GM12878 (cell line): ENCODE measurements at regions not wholly inside any gene's neighbourhood (a gene's known extent, or its start where the extent isn't known, plus 50 kb on each side); places are given as distances from the start of the nearest gene placed in this dataset.

ENCODE experiments used
- ATAC-seq: fragments of 200-7000 bp; cut with Tn5 transposase; 3 replicates; pipeline ENCODE4 v1.9.1; 2020; ENCODE audit warnings: mild to moderate bottlenecking, moderate library complexity
- BruUV-seq: library from RNA; stranded (reverse); fragments of 400-500 nt; replicated peaks from 2 replicates; lab custom pipeline; 2021; lab: Mats Ljungman, UMichigan
- CTCF ChIA-PET: fragments of 300-600 bp; sonication (Branson Sonifier 250); formaldehyde crosslinking; extraction: SDS; loops from one replicate; lab custom pipeline; 2021; ENCODE audit warnings: inconsistent platforms; lab: Yijun Ruan, JAX
- POLR2A ChIA-PET: fragments of 350-600 bp; formaldehyde crosslinking; extraction: SDS; loops from one replicate; lab custom pipeline; 2021; ENCODE audit warnings: inconsistent platforms; lab: Charles Lee
- RAD21 ChIA-PET: fragments of 300-600 bp; sonication (Branson Sonifier 250); formaldehyde crosslinking; loops from one replicate; lab custom pipeline; 2023; ENCODE audit warnings: antibody characterized with exemption; ENCODE audit not compliant: unreplicated experiment; lab: Charles Lee
- SMC1A ChIA-PET: fragments of 300-600 bp; sonication (Branson Sonifier 250); formaldehyde crosslinking; loops from one replicate; lab custom pipeline; 2023; ENCODE audit not compliant: unreplicated experiment, uncharacterized antibody; lab: Charles Lee
- DNase-seq: peaks from one replicate; pipeline ENCODE4 v3.0.0-alpha.2; 2011; ENCODE audit warnings: low read depth, low spot score
- FAIRE-seq: peaks from 3 replicates; lab custom pipeline; 2011; peaks lifted over from hg19 to GRCh38; lab: Jason Lieb, UNC
- H2AFZ ChIP-seq: 2 replicates; pipeline ENCODE4 v1.6.0; 2011; ENCODE audit warnings: low read depth, low read length, control low read depth; ENCODE audit not compliant: control insufficient read depth
- H3K27ac ChIP-seq: 2 replicates; pipeline ENCODE4 v1.5.1; 2011; ENCODE audit warnings: control low read depth; ENCODE audit not compliant: control insufficient read depth, insufficient read depth
- H3K27me3 ChIP-seq, 2 experiments: replicated peaks in 1 of 2; 2 replicates each; pipeline versions ENCODE4 v1.6.0 to v1.6.1; 2011; ENCODE audit warnings: low read length in 1 of 2; ENCODE audit not compliant: control insufficient read depth in 2 of 2, insufficient read depth in 2 of 2
- H3K36me3 ChIP-seq, 2 experiments: 2 replicates each; pipeline ENCODE4 v1.5.1; 2011; ENCODE audit warnings: low read length in 1 of 2; ENCODE audit not compliant: control insufficient read depth in 2 of 2, insufficient read depth in 2 of 2
- H3K4me1 ChIP-seq: 2 replicates; pipeline ENCODE4 v1.6.1; 2011; ENCODE audit warnings: mild to moderate bottlenecking, low read length, moderate library complexity, mixed read lengths; ENCODE audit not compliant: control insufficient read depth, insufficient read depth
- H3K4me2 ChIP-seq: 2 replicates; pipeline ENCODE4 v1.6.0; 2011; ENCODE audit warnings: control low read depth; ENCODE audit not compliant: control insufficient read depth, insufficient read depth
- H3K4me3 ChIP-seq: fragments of 200-600 bp; sonication (generic); 2 replicates; pipeline ENCODE4 v1.5.1; 2016
- H3K79me2 ChIP-seq: 2 replicates; pipeline ENCODE4 v1.6.0; 2011; ENCODE audit warnings: low read length; ENCODE audit not compliant: control insufficient read depth, insufficient read depth
- H3K9ac ChIP-seq: 2 replicates; pipeline ENCODE4 v1.8.0; 2011; ENCODE audit warnings: low read length, control low read depth, mixed read lengths; ENCODE audit not compliant: control insufficient read depth, insufficient read depth
- H3K9me3 ChIP-seq: replicated peaks from 3 replicates; pipeline ENCODE4 v1.5.1; 2011; ENCODE audit warnings: mild to moderate bottlenecking, low read length; ENCODE audit not compliant: control insufficient read depth, insufficient read depth
- H4K20me1 ChIP-seq: 2 replicates; pipeline ENCODE4 v1.6.0; 2011; ENCODE audit not compliant: control insufficient read depth, insufficient read depth
- BCLAF1 ChIP-seq: fragments of 450-650 bp; IDR thresholded peaks from 2 replicates; pipeline ENCODE4 v1.6.1; 2017; ENCODE audit warnings: antibody characterized with exemption, mild to moderate bottlenecking, moderate library complexity
- CHD1 ChIP-seq: IDR thresholded peaks from 2 replicates; pipeline ENCODE4 v1.6.1; 2012; ENCODE audit warnings: low read depth, low read length, improper control_type of control experiment
- ESRRA ChIP-seq: IDR thresholded peaks from 2 replicates; pipeline ENCODE4 v1.6.1; 2012; ENCODE audit warnings: mild to moderate bottlenecking, low read length, improper control_type of control experiment
- MEF2A ChIP-seq: IDR thresholded peaks from 2 replicates; pipeline ENCODE4 v1.6.1; 2011; ENCODE audit warnings: low read depth, mild to moderate bottlenecking, low read length, moderate library complexity; ENCODE audit not compliant: insufficient read depth
- NRF1 ChIP-seq: conservative IDR thresholded peaks from 2 replicates; pipeline ENCODE4 v1.6.1; 2011; ENCODE audit warnings: mild to moderate bottlenecking, low read depth, low read length, improper control_type of control experiment
- PAX5 ChIP-seq: IDR thresholded peaks from 2 replicates; pipeline ENCODE4 v1.6.1; 2011; ENCODE audit warnings: low read depth, low read length, borderline replicate concordance
- PAX8 ChIP-seq: fragments of 450-650 bp; IDR thresholded peaks from 2 replicates; pipeline ENCODE4 v1.6.1; 2017; ENCODE audit warnings: mild to moderate bottlenecking, moderate library complexity
- REST ChIP-seq: IDR thresholded peaks from 2 replicates; pipeline ENCODE4 v1.6.1; 2012; ENCODE audit warnings: mild to moderate bottlenecking, low read depth, low read length
- SMC3 ChIP-seq: IDR thresholded peaks from 2 replicates; pipeline ENCODE4 v1.6.1; 2011; ENCODE audit warnings: low read length, improper control_type of control experiment, borderline replicate concordance
- TCF12 ChIP-seq: IDR thresholded peaks from 2 replicates; pipeline ENCODE4 v1.6.1; 2011; ENCODE audit warnings: low read depth, mild to moderate bottlenecking, low read length
- USF1 ChIP-seq: IDR thresholded peaks from 2 replicates; pipeline ENCODE4 v1.6.1; 2011; ENCODE audit warnings: borderline replicate concordance, low read depth, mild to moderate bottlenecking, moderate library complexity, mixed read lengths, low read length; ENCODE audit not compliant: insufficient read depth; ENCODE audit errors: extremely low read length
- USF2 ChIP-seq: IDR thresholded peaks from 2 replicates; pipeline ENCODE4 v1.6.1; 2011; ENCODE audit warnings: low read depth, low read length, improper control_type of control experiment, borderline replicate concordance
- ZBED1 ChIP-seq: IDR thresholded peaks from 2 replicates; pipeline ENCODE4 v1.6.1; 2016; ENCODE audit warnings: borderline replicate concordance
- ZNF384 ChIP-seq: IDR thresholded peaks from 2 replicates; pipeline ENCODE4 v1.6.1; 2012; ENCODE audit warnings: low read depth, mild to moderate bottlenecking, low read length, improper control_type of control experiment, borderline replicate concordance
- ZSCAN29 ChIP-seq: fragments of 450-650 bp; IDR thresholded peaks from 2 replicates; pipeline ENCODE4 v1.6.1; 2017; ENCODE audit warnings: mild to moderate bottlenecking, moderate library complexity
- WGBS: methylation state at CpG from one replicate; pipeline ENCODE4 v1.1.6; 2016; ENCODE audit warnings: low lambda C conversion rate; ENCODE audit not compliant: insufficient replicate concordance, insufficient coverage; ENCODE audit errors: missing lambda C conversion rate; 5-methylcytosine and 5-hydroxymethylcytosine counted together
- in situ Hi-C: fragments of 300-500 bp; cut with MboI; formaldehyde crosslinking; loops from 9 replicates; pipeline ENCODE4 v1.14.3; 2018; ENCODE audit warnings: mixed read lengths
- intact Hi-C: fragments of 100-400 bp; cut with micrococcal nuclease; formaldehyde crosslinking; loops from one replicate; pipeline ENCODE4 v1.14.2; 2022; ENCODE audit not compliant: unreplicated experiment

- TF ChIP-seq CHD1 (no peak), SMC3 (no peak), USF1 (no peak), ZBED1 (no peak), BCLAF1 (no peak), ZNF384 (no peak)
These were observed 728.3 kb downstream of the METTL15 start (continued) for GRCh38 chr11:28836285-28837081.

GRCh38 chr11:28835790-28836189 lies 727.6 kb downstream of the METTL15 start:
- Histone ChIP-seq H2AFZ (no peak overlapping the region), H3K4me1 (no peaks in the 10 kb centered on the region), H3K9ac (no peak overlapping the region), H4K20me1 (no peaks in the 10 kb centered on the region), H3K27ac (no peak overlapping the region), H3K27me3 (no peaks in the 10 kb centered on the region), H3K79me2 (no peaks in the 10 kb centered on the region), H3K4me2 (no peak overlapping the region), H3K36me3 (no peaks in the 10 kb centered on the region), H3K4me3 (no peak overlapping the region), H3K9me3 (no peaks in the 10 kb centered on the region)
- DNase-seq (no peak), ATAC-seq (no peak), FAIRE-seq (no peak)
- ChIA-PET SMC1A (no interaction called here), CTCF (no interaction called here), RAD21 (no interaction called here), POLR2A (no interaction called here)
- whole genome bisulfite sequencing, result 39% methylated on average over 3 of the region's 3 CpGs
- in situ Hi-C loops, result no loop called here
- intact Hi-C loops, result no loop called here
- BruUV-seq, result no TSS peak
- TF ChIP-seq ESRRA (no peak), NRF1 (no peak), TCF12 (no peak), ZSCAN29 (no peak), REST (no peak), SMC3 (no peak), MEF2A (no peak), PAX5 (no peak), USF2 (no peak), PAX8 (no peak)
